Stomach (tissue), 8 donors: ENCODE measurements at regions not wholly inside any gene's neighbourhood (a gene's known extent, or its start where the extent isn't known, plus 50 kb on each side); places are given as distances from the start of the nearest gene placed in this dataset.

Experiments used
- DNase-seq, 2 donors: peaks; one replicate each; pipeline versions ENCODE4 v3.0.0 to v3.0.0-alpha.2; 2013 to 2019
- H3K27ac ChIP-seq, 5 donors: fragments of 200-600 bp in 4 of 5; sonication (generic) in 4 of 5; one replicate each; pipeline ENCODE4 v1.5.1; 2013 to 2019; ENCODE audit warnings: mild to moderate bottlenecking in 1 of 5, moderate library complexity in 1 of 5
- H3K27me3 ChIP-seq, 3 donors: fragments of 200-600 bp; sonication (generic); one replicate each; pipeline ENCODE4 v1.5.1; 2017 to 2019; ENCODE audit warnings: mixed run types in 1 of 3
- H3K36me3 ChIP-seq, 4 donors: fragments of 200-600 bp; sonication (generic); 1 replicate in 3 of 4; 2 replicates in 1 of 4; pipeline ENCODE4 v1.5.1; 2016 to 2019
- H3K4me1 ChIP-seq, 4 donors: fragments of 200-600 bp; sonication (generic); one replicate each; pipeline ENCODE4 v1.5.1; 2016 to 2019
- H3K4me3 ChIP-seq, 4 donors: fragments of 200-600 bp; sonication (generic) in 3 of 4; one replicate each; pipeline ENCODE4 v1.5.1; 2016 to 2019; ENCODE audit warnings: mild to moderate bottlenecking in 1 of 4
- H3K9me3 ChIP-seq, 4 donors: fragments of 200-600 bp; sonication (generic); one replicate each; pipeline ENCODE4 v1.5.1; 2016 to 2019
- CTCF ChIP-seq, 7 experiments: fragments of 450-650 bp in 4 of 7; fragments of 200-600 bp in 3 of 7; sonication (generic) in 3 of 7; IDR thresholded peaks; one replicate each; pipeline ENCODE4 v1.5.1; 2016 to 2019; ENCODE audit warnings: antibody characterized with exemption in 7 of 7, control low read depth in 2 of 7, mild to moderate bottlenecking in 1 of 7
- EP300 ChIP-seq: sonication (generic); formaldehyde crosslinking; IDR thresholded peaks from one replicate; pipeline ENCODE4 v1.6.1; 2017; ENCODE audit warnings: antibody characterized with exemption
- POLR2A ChIP-seq, 4 donors: fragments of 450-650 bp; IDR thresholded peaks; one replicate each; pipeline ENCODE4 v1.6.1; 2016; ENCODE audit warnings: antibody characterized with exemption in 4 of 4, control low read depth in 2 of 4, mild to moderate bottlenecking in 1 of 4, moderate library complexity in 1 of 4
- POLR2AphosphoS5 ChIP-seq, 3 donors: sonication (generic); formaldehyde crosslinking; IDR thresholded peaks; one replicate each; pipeline ENCODE4 v1.6.1; 2016; ENCODE audit warnings: antibody characterized with exemption in 3 of 3
- WGBS, 5 donors: extraction: QIAGEN DNeasy Blood & Tissue Kit in 3 of 5; methylation state at CpG; one replicate each; pipeline versions ENCODE4 v1.1.5 to v1.1.7; 2013 to 2018; 5-methylcytosine and 5-hydroxymethylcytosine counted together
- intact Hi-C: fragments of 100-400 bp; cut with DNase I; formaldehyde crosslinking; loops from one replicate; pipeline ENCODE4 v1.15.1; 2023; ENCODE audit warnings: low total_unique reads
- donor health status: healthy with polysubstance abuse.
- donor health status: Bipolar disorder and iron deficiency.
- donor health status: healthy.

GRCh38 chr14:103217538-103217937, 94.3 kb downstream of the TNFAIP2 start:
- TF ChIP-seq POLR2A (IDR thresholded peaks at IDR 0.05) (no peak), POLR2AphosphoS5 (IDR thresholded peaks at IDR 0.05) (no peak), EP300 (no peak)
- intact Hi-C loops = no loop called here
- peaks cover 0 to 31% (median 21%) of the 10 kb centered on the region in 3 donors for H3K27me3 ChIP-seq

DNA sequence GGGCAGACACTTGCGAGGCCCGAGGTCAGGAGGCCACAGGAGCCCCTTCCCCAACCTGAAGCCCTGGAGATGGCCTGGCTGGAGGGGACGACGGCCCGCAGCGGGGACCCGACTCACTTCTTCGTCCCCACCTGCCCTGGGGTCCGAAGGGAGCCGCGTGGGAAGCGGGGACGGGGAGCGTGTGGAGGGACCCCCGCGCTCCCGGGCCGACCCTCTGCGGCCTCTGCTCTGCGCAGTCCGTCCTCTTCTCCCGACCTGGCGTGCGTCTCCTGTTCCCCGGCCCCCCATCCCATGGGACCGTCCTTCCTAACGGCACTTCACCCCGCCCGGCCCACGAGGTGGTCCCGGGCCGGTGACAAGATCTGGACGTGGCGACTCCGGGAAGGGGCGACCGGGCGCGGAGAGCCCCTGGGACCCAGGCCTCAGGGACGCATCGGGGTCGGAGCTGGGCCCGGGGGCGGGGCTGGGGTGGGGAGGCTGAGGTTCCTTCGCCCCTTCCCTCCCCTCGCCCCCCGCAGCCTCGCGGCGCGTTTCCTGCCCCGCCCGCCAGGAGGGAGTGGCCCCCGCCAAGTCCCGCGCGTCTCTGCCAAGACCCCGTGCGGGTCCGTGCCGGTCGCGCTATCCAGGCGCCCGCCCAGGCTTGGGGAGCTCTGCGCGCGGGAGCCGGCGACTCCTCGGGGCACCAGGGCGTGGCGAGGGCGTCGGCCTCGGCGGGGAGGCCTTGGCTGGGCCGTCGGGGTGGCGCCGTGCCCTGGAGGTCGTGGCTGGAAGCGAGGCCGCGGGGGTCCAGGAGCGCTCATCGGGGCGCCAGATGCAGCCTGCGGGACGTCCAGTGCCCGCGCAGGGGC, 97.1 kb downstream of the TNFAIP2 start:
- DNase-seq = peak in 1 of 2 donors; percentile 65
- Histone ChIP-seq H3K27me3 (peaks cover 0 to 57% (median 21%) of the 10 kb centered on the region in 3 donors), H3K36me3 (no peaks in the 10 kb centered on the region), H3K4me1 (peaks cover 0 to 16% (median 11%) of the 10 kb centered on the region in 4 donors), H3K9me3 (peaks cover 0 to 13% (median 10%) of the 10 kb centered on the region in 4 donors), H3K4me3 (peak overlapping the region; percentile 37 to 50 (median 44)), H3K27ac (peak overlapping the region in 1 of 5 donors; percentile 25)
- TF ChIP-seq CTCF (IDR thresholded peaks at IDR 0.05) (peak in 1 of 7 experiments; percentile 8), POLR2A (IDR thresholded peaks at IDR 0.05) (no peak), POLR2AphosphoS5 (IDR thresholded peaks at IDR 0.05) (no peak)
- intact Hi-C loops = no loop called here
- WGBS, 5 donors = 16 to 28% (median 19%) methylated on average over 42 to 92 of the region's 92 CpGs

More at GRCh38 chr14:103217538-103217937, 94.3 kb downstream of the TNFAIP2 start:
- no peak overlapping the region for H3K4me3 ChIP-seq
- no peak overlapping the region for H3K27ac ChIP-seq
- no peaks in the 10 kb centered on the region for H3K36me3 ChIP-seq
- peaks cover 0 to 16% (median 11%) of the 10 kb centered on the region in 4 donors for H3K4me1 ChIP-seq
- no peak for DNase-seq
- peaks cover 0 to 13% (median 10%) of the 10 kb centered on the region in 4 donors for H3K9me3 ChIP-seq
- WGBS, 5 donors = 85 to 100% (median 97%) methylated on average over 1 of the region's 1 CpG

DNA sequence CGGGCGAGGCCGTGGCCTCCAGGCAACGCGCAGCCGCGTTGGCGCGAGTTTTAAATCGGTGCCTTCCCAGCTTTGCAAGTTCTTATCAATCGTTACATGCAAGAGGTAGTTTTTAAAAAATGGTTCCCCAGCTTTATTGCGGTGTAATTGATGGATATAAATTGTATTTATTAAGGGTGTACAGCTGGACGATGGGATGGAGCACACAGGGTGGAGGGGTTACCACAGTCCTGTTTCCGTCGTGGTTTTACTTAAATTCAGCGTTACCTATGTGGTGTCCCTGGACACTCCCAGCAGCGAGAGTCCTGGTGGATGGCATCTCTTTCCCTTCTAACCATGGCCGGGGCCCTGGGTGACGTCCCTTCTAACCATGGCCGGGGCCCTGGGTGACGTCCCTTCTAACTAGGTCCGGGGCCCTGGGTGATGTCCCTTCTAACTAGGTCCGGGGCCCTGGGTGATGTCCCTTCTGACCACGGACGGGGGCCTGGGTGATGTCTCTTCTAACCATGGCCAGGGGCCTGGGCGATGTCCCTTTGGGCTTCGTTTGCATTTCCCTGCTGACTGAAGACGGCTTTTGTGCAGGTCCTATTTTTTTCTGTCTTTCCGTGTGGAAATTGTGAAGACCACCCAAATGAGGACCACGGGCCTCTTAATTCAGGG, 97.9 kb downstream of the TNFAIP2 start:
- intact Hi-C loops = no loop called here
- WGBS, 5 donors = 33 to 48% (median 41%) methylated on average over 30 of the region's 30 CpGs
- no peak for DNase-seq
- no peak for TF ChIP-seq POLR2A (IDR thresholded peaks at IDR 0.05)
- TF ChIP-seq EP300 = no peak
- no peak for TF ChIP-seq CTCF (IDR thresholded peaks at IDR 0.05)
- TF ChIP-seq POLR2AphosphoS5 (IDR thresholded peaks at IDR 0.05) = no peak
- Histone ChIP-seq H3K27ac (no peak overlapping the region), H3K4me1 (peaks cover 0 to 16% (median 11%) of the 10 kb centered on the region in 4 donors), H3K4me3 (peak overlapping the region; percentile 37 to 50 (median 44)), H3K27me3 (peaks cover 0 to 64% (median 21%) of the 10 kb centered on the region in 3 donors), H3K36me3 (no peaks in the 10 kb centered on the region), H3K9me3 (peaks cover 0 to 13% (median 10%) of the 10 kb centered on the region in 4 donors)

DNA sequence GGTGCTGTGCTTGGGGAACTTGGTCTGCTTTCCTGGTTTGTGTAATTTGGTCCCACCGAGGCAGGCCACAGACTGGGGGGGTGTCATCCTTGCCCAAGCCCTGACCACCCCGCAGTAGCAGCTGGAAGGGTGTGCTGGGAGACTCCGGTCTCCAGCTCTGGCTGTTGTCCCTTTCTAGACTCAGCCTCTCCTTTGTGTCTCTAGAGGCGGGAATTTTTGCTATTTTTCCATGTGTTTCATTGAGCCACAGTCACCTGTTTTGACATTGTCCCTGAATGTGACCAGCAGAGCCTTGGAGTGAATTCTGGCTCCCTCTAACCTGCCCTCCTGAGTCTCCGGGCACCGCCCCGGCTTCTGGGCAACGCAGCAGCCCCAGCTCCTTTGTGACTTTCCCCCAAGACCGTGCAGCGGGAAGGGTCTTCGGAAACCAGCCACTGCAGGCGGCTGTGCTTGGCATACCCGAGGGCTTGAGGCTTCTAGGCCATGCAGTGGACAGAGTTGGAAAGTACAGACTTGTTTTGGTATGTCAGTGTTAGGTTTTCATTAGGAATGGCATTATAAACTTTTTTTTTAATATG, 98.6 kb downstream of the TNFAIP2 start:
- Histone ChIP-seq H3K36me3 (no peaks in the 10 kb centered on the region), H3K9me3 (peaks cover 0 to 10% (median 9%) of the 10 kb centered on the region in 4 donors), H3K4me3 (no peak overlapping the region), H3K27ac (no peak overlapping the region), H3K27me3 (peaks cover 0 to 69% (median 21%) of the 10 kb centered on the region in 3 donors), H3K4me1 (peaks cover 0 to 16% (median 11%) of the 10 kb centered on the region in 4 donors)
- 85 to 87% (median 85%) methylated on average over 13 of the region's 13 CpGs for WGBS, 5 donors
- no peak for DNase-seq
- intact Hi-C loops = no loop called here
- TF ChIP-seq CTCF (IDR thresholded peaks at IDR 0.05) (no peak), POLR2AphosphoS5 (IDR thresholded peaks at IDR 0.05) (no peak), EP300 (no peak), POLR2A (IDR thresholded peaks at IDR 0.05) (no peak)
